ENCODE measurements at regions not wholly inside any gene's neighbourhood (a gene's known extent, or its start where the extent isn't known, plus 50 kb on each side); places are given as distances from the start of the nearest gene placed in this dataset.

- peaks cover 11% of the 10 kb centered on the region for H3K9me3 Mint-ChIP-seq
- no peak for DNase-seq
- TF ChIP-seq CTCF (IDR thresholded peaks at IDR 0.05): no peak
- H3K36me3 Mint-ChIP-seq (ENCODE audit: low read depth): peaks cover 15% of the 10 kb centered on the region
- no peak overlapping the region for H3K4me3 Mint-ChIP-seq
- peaks cover 2% of the 10 kb centered on the region for H3K27me3 Mint-ChIP-seq (ENCODE audit: low read depth, poor library complexity)
- peaks cover 81% of the 10 kb centered on the region for H3K4me1 Mint-ChIP-seq
- no peak overlapping the region for H3K27ac Mint-ChIP-seq
Observed at GRCh38 chr2:19300961-19301360, 57.5 kb downstream of the OSR1 start.

GRCh38 chr2:19299522-19299921 lies 58.9 kb downstream of the OSR1 start:
- Mint-ChIP-seq H3K27me3 (ENCODE audit: low read depth, poor library complexity) (peaks cover 3% of the 10 kb centered on the region), H3K4me1 (peaks cover 71% of the 10 kb centered on the region), H3K4me3 (no peak overlapping the region), H3K27ac (no peak overlapping the region), H3K9me3 (peaks cover 5% of the 10 kb centered on the region), H3K36me3 (ENCODE audit: low read depth) (peaks cover 13% of the 10 kb centered on the region)
- TF ChIP-seq CTCF (IDR thresholded peaks at IDR 0.05): no peak
- no peak for DNase-seq

DNA sequence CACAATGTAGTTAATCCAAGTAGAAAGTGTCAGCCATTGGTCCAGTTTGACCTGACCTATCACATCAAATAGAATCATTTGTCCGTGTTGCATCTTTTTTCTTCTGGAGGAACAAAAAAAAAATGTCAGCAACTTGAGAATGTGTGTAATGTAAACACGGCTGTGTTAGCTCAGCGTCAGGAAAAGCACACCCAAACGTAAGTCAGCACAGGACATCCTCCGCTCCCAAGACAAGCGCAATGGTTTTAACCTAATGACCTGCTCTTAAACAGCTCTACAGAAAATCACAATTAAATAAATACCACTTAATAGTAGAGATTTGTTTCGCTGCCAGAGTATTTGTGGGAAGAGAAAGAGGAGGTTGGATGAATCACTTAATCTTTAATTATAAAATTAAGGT lies 59.4 kb downstream of the OSR1 start:
- Mint-ChIP-seq H3K4me3 (no peak overlapping the region), H3K27me3 (ENCODE audit: low read depth, poor library complexity) (peaks cover 3% of the 10 kb centered on the region), H3K9me3 (peaks cover 5% of the 10 kb centered on the region), H3K27ac (no peak overlapping the region), H3K36me3 (ENCODE audit: low read depth) (peaks cover 13% of the 10 kb centered on the region), H3K4me1 (peaks cover 66% of the 10 kb centered on the region)
- DNase-seq: no peak
- no peak for TF ChIP-seq CTCF (IDR thresholded peaks at IDR 0.05)

DNA sequence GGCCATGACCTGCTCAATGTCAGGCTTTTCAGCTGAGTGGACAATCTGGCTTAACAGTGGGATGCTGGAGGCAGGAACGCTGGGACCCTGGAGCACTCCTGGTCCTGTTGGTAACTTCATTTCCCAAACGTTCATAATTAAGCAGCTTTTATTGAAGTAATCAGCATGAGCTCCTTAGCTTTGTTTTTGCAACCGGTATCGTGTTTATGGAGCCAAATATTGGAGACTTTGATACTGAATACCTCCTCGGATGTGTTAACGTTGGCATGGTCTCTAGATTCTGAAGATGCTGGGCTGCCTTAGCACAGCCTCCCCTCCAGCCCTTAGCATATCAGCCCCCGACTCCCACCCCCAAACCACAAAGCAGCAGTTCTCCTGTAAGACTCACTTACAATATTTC lies 60.7 kb downstream of the OSR1 start:
- Mint-ChIP-seq H3K9me3 (peaks cover 5% of the 10 kb centered on the region), H3K36me3 (ENCODE audit: low read depth) (peaks cover 13% of the 10 kb centered on the region), H3K4me3 (no peak overlapping the region), H3K27me3 (ENCODE audit: low read depth, poor library complexity) (peaks cover 3% of the 10 kb centered on the region), H3K27ac (peak overlapping the region; percentile 84), H3K4me1 (peaks cover 53% of the 10 kb centered on the region)
- no peak for DNase-seq
- TF ChIP-seq CTCF (IDR thresholded peaks at IDR 0.05): no peak

DNA sequence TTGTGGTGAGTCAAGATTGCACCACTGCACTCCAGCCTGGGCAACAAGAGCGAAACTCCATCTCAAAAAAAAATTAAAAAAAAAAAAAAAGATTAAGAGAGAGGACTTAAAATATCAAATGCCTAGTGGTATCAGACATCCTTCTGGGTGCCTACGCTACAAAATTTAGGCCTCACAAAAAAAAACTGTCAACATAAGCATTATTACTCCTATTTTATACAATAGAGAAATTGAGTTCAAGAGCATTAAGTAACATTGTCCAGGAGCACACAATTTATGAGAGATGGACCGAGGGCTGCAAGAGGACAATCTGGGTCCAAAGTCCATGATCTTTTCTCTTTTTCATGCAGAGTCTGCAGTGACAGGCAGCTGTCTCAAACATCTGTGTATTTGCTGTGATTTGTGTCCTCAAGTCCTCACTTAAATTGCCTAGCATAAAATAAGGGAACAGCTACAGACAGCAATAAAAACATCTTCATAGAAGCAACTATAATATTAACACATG lies 62.4 kb downstream of the OSR1 start:
- Mint-ChIP-seq H3K4me3 (no peak overlapping the region), H3K27me3 (ENCODE audit: low read depth, poor library complexity) (peaks cover 3% of the 10 kb centered on the region), H3K27ac (no peak overlapping the region), H3K4me1 (peaks cover 43% of the 10 kb centered on the region), H3K36me3 (ENCODE audit: low read depth) (peaks cover 13% of the 10 kb centered on the region), H3K9me3 (peaks cover 5% of the 10 kb centered on the region)
- TF ChIP-seq CTCF (IDR thresholded peaks at IDR 0.05): no peak
- DNase-seq: no peak

- no peak for DNase-seq
- peaks cover 6% of the 10 kb centered on the region for H3K36me3 Mint-ChIP-seq (ENCODE audit: low read depth)
Observed at GRCh38 chr2:19292007-19292406, 66.4 kb downstream of the OSR1 start.

More at GRCh38 chr2:19292007-19292406, 66.4 kb downstream of the OSR1 start:
- Mint-ChIP-seq H3K27ac (no peak overlapping the region), H3K4me1 (peaks cover 12% of the 10 kb centered on the region), H3K9me3 (no peaks in the 10 kb centered on the region), H3K4me3 (no peak overlapping the region), H3K27me3 (ENCODE audit: low read depth, poor library complexity) (peaks cover 6% of the 10 kb centered on the region)
- TF ChIP-seq CTCF (IDR thresholded peaks at IDR 0.05): no peak

Measured in nephron progenitor cell (in vitro differentiated cells).